ENCODE measurements at regions not wholly inside any gene's neighbourhood (a gene's known extent, or its start where the extent isn't known, plus 50 kb on each side); places are given as distances from the start of the nearest gene placed in this dataset.

DNA sequence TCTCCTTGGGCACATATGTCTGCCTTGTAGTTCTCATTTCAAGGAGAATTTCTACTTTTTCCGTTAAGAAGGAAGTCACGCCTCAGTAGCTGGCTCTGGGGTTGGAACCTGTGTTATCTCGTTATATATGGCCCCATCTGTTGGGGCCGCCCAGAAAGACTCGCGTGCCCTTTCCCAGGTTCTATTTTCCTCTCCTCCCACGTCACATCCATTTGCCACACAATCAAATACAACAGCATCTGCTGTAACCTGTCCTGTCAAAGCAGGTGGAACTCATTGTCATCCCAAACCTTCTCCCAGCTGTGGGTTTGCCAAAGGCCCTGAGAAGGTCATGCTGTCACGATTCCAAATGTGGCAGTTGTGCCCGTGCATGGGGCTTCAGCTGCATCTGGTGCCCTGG, 213.1 kb upstream of the ZBED5 start:
- Mint-ChIP-seq H3K9me3 (no peaks in the 10 kb centered on the region), H3K27me3 (ENCODE audit: low read depth) (no peaks in the 10 kb centered on the region), H3K4me3 (no peak overlapping the region), H3K4me1 (peaks cover 17% of the 10 kb centered on the region), H3K27ac (ENCODE audit: unreplicated experiment) (no peak overlapping the region), H3K36me3 (ENCODE audit: low read depth) (no peaks in the 10 kb centered on the region)
- TF ChIP-seq CTCF (conservative IDR thresholded peaks at IDR 0.05) = no peak
- no peak for DNase-seq (ENCODE audit: low read depth, low spot score)

DNA sequence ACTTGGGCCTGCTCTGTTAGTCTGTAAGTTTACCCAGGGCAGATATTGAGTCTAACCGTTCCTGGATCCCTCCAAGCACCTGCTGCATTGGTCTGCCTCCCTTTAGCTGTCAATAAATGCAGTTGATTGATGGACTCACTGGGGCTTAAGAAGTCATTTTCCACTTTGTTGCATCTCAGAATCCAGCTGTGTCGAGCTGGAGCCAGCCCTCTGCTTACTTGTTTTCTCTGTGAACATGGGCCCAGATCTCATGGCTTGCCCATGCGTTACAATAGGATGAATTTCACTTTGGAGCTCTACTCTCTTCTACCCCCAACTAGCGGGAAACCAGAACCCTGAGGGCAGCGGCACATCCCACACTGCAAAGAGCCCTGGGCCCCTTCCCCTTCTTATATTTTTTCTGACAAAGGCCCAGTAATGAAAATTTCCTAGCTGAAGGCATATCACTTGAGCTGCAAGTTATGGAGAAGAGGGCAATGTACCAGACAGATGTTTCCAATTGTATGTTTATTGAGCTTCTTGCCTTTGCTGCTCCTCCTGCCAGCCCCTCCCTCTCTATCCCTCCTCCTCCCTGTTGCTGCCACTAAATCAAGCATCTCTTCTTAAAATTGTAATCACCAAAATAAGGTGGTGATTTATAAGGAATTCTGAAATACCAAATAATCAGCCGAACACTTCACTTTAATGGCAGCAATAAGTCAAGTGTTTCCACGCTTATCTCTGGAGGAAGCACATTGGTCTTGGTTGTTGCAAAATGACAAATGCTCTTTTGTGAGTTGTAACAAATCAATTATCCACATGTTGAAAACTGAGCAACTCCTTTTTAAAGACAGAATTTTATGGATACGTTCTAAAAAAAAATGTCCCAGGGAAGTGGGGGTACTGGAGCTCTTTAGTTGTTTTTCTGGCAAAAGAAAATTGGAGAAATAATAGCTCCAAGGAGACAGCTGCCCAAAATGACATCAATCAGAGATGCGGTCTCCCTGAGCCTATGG, 212.3 kb upstream of the ZBED5 start:
- no peak for DNase-seq (ENCODE audit: low read depth, low spot score)
- H3K4me1 Mint-ChIP-seq = peaks cover 17% of the 10 kb centered on the region
- no peaks in the 10 kb centered on the region for H3K9me3 Mint-ChIP-seq
- no peaks in the 10 kb centered on the region for H3K36me3 Mint-ChIP-seq (ENCODE audit: low read depth)
- H3K4me3 Mint-ChIP-seq = no peak overlapping the region
- no peaks in the 10 kb centered on the region for H3K27me3 Mint-ChIP-seq (ENCODE audit: low read depth)
- TF ChIP-seq CTCF (conservative IDR thresholded peaks at IDR 0.05) = no peak
- H3K27ac Mint-ChIP-seq (ENCODE audit: unreplicated experiment) = no peak overlapping the region

DNA sequence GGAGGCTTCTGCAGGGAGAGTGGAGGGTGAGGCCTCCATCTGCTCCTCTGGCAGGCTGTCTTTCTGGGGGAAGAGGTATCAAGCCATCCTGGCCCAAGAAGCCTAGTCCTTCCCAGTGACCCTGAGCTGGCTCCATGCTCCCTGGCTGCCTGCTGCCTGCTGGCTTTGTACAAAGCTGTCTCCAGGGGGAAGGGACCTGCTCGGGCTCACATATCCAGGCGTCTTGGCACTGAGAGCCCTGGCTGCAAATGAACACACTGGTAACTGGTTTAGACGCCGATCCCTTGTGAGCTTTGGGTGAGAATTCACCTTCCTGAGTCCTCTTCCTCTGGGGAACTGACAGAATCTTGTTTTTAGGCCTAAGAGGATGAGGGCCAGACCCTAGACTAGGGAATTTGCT, 210.3 kb upstream of the ZBED5 start:
- H3K4me3 Mint-ChIP-seq = no peak overlapping the region
- no peaks in the 10 kb centered on the region for H3K36me3 Mint-ChIP-seq (ENCODE audit: low read depth)
- H3K27me3 Mint-ChIP-seq (ENCODE audit: low read depth) = no peaks in the 10 kb centered on the region
- peaks cover 17% of the 10 kb centered on the region for H3K4me1 Mint-ChIP-seq
- no peak for TF ChIP-seq CTCF (conservative IDR thresholded peaks at IDR 0.05)
- H3K27ac Mint-ChIP-seq (ENCODE audit: unreplicated experiment) = no peak overlapping the region
- no peak for DNase-seq (ENCODE audit: low read depth, low spot score)
- H3K9me3 Mint-ChIP-seq = no peaks in the 10 kb centered on the region

DNA sequence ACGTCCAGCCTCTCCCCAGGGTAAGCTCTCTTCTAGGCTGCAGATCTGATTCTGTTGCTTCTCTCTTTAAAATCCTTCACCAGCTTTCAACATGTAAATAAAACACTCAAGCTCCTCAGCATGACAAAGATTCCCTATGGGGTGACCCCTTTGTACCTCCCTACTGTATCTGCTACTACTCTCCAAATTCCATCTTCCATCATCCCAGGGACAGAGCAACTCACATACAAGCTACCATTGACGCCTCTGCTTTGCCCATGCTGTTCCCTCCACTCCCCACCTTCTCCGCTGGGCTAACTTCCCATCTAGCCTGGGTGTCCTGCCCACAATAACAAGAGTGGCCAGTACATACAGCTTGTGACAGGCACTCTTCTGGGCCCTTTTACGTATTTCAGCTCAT, 207.5 kb upstream of the ZBED5 start:
- no peaks in the 10 kb centered on the region for H3K9me3 Mint-ChIP-seq
- TF ChIP-seq CTCF (conservative IDR thresholded peaks at IDR 0.05) = no peak
- no peaks in the 10 kb centered on the region for H3K36me3 Mint-ChIP-seq (ENCODE audit: low read depth)
- peaks cover 12% of the 10 kb centered on the region for H3K4me1 Mint-ChIP-seq
- DNase-seq (ENCODE audit: low read depth, low spot score) = no peak
- no peak overlapping the region for H3K27ac Mint-ChIP-seq (ENCODE audit: unreplicated experiment)
- no peak overlapping the region for H3K4me3 Mint-ChIP-seq
- no peaks in the 10 kb centered on the region for H3K27me3 Mint-ChIP-seq (ENCODE audit: low read depth)

- Mint-ChIP-seq H3K27me3 (ENCODE audit: low read depth) (no peaks in the 10 kb centered on the region), H3K9me3 (peaks cover 18% of the 10 kb centered on the region), H3K36me3 (ENCODE audit: low read depth) (peaks cover 14% of the 10 kb centered on the region), H3K27ac (ENCODE audit: unreplicated experiment) (no peak overlapping the region), H3K4me1 (no peaks in the 10 kb centered on the region), H3K4me3 (no peak overlapping the region)
- no peak for TF ChIP-seq CTCF (conservative IDR thresholded peaks at IDR 0.05)
- no peak for DNase-seq (ENCODE audit: low read depth, low spot score)
Observed at GRCh38 chr11:11057472-11057854, 199.6 kb upstream of the ZBED5 start.
